SU-DHL-6 (cell line): ENCODE measurements at regions not wholly inside any gene's neighbourhood (a gene's known extent, or its start where the extent isn't known, plus 50 kb on each side); places are given as distances from the start of the nearest gene placed in this dataset.

Source experiments
- EZH2phosphoT487 ChIP-seq: fragments of 200-600 bp; sonication (generic), shearing (Covaris generic); conservative IDR thresholded peaks from 2 replicates; pipeline ENCODE4 v1.6.1; 2018; ENCODE audit warnings: mild to moderate bottlenecking, antibody characterized with exemption, low read length, moderate library complexity, mixed read lengths
- TF ChIP-seq, protein P1 (sequence below): fragments of 200-600 bp; sonication (generic); IDR thresholded peaks from one replicate; pipeline ENCODE4 v1.5.1; 2017; ENCODE audit warnings: antibody characterized with exemption, mild to moderate bottlenecking, low read length, moderate library complexity; ENCODE audit not compliant: insufficient read depth, poor library complexity, severe bottlenecking

DNA sequence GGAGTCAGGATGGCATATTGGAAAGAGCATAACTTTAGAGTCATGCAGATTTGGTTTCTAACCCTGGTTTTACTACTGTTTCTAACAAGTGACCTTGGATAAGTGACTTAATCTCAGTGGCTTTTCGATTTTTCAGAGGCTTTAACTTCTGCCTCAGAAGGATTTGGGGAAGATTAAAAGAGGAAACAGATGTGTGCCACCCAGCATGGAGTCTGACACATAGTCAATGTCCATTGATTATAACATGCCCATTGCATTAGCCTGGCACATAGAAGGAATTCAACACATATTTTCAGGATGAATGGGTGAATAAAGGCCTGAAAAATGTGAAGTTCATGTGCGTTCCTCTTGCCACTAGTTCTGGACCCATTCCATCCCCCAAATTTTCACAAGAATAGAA, 438.2 kb downstream of the EPHA4 start:
- TF ChIP-seq, protein P1, sequence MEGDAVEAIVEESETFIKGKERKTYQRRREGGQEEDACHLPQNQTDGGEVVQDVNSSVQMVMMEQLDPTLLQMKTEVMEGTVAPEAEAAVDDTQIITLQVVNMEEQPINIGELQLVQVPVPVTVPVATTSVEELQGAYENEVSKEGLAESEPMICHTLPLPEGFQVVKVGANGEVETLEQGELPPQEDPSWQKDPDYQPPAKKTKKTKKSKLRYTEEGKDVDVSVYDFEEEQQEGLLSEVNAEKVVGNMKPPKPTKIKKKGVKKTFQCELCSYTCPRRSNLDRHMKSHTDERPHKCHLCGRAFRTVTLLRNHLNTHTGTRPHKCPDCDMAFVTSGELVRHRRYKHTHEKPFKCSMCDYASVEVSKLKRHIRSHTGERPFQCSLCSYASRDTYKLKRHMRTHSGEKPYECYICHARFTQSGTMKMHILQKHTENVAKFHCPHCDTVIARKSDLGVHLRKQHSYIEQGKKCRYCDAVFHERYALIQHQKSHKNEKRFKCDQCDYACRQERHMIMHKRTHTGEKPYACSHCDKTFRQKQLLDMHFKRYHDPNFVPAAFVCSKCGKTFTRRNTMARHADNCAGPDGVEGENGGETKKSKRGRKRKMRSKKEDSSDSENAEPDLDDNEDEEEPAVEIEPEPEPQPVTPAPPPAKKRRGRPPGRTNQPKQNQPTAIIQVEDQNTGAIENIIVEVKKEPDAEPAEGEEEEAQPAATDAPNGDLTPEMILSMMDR, result no peak
- TF ChIP-seq EZH2phosphoT487, result no peak
